OCI-LY3 (cell line): ENCODE measurements at regions not wholly inside any gene's neighbourhood (a gene's known extent, or its start where the extent isn't known, plus 50 kb on each side); places are given as distances from the start of the nearest gene placed in this dataset.

Experiments used
- EZH2phosphoT487 ChIP-seq: fragments of 200-600 bp; shearing (Covaris generic); IDR thresholded peaks from 2 replicates; pipeline ENCODE4 v1.6.1; 2018; ENCODE audit warnings: antibody characterized with exemption, mixed run types, low read depth
- TF ChIP-seq, protein P1 (sequence below): fragments of 200-600, 300-600 bp; sonication (generic); IDR thresholded peaks from 2 replicates; pipeline ENCODE4 v1.5.1; 2014; ENCODE audit warnings: antibody characterized with exemption, low read length, low read depth

DNA sequence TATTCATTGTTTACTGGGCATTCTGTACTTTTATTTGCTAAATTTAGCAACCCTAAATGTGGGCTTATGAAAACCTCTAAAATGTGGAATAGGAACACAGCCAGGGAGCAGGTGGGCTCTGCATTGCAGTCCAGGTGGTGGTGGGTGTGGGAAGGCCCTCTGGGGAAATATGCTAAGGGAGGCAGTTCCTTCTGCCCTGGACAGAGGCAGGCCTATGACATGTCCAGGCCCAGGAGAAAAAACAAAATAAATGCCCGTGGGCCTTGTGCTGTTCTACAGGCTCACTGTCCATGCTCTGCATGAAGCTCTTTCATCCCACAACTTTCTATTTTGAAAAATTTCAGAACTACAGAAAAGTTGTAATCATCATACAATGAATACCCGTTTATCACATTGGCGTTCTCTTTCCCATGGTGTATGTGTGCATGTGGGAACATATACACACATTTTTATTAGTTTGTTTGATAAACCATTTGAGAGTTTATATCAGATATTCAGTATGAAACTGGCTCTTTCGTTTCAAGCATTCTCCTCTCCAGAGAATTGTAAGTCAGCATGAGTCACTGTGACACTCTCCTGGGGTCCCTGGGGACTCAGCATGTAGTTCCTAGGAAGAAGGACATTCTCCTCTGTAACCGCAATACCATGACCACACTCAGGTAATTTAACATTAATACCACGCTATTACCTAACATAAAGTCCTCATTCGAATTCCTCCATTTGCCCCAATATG, 505.3 kb downstream of the COG6 start:
- TF ChIP-seq, protein P1, sequence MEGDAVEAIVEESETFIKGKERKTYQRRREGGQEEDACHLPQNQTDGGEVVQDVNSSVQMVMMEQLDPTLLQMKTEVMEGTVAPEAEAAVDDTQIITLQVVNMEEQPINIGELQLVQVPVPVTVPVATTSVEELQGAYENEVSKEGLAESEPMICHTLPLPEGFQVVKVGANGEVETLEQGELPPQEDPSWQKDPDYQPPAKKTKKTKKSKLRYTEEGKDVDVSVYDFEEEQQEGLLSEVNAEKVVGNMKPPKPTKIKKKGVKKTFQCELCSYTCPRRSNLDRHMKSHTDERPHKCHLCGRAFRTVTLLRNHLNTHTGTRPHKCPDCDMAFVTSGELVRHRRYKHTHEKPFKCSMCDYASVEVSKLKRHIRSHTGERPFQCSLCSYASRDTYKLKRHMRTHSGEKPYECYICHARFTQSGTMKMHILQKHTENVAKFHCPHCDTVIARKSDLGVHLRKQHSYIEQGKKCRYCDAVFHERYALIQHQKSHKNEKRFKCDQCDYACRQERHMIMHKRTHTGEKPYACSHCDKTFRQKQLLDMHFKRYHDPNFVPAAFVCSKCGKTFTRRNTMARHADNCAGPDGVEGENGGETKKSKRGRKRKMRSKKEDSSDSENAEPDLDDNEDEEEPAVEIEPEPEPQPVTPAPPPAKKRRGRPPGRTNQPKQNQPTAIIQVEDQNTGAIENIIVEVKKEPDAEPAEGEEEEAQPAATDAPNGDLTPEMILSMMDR = no peak
- no peak for TF ChIP-seq EZH2phosphoT487
